ENCODE measurements at regions not wholly inside any gene's neighbourhood (a gene's known extent, or its start where the extent isn't known, plus 50 kb on each side); places are given as distances from the start of the nearest gene placed in this dataset.
A peak's percentile ranks its signal among the peaks of the same experiment; 100 is the strongest.

DNA sequence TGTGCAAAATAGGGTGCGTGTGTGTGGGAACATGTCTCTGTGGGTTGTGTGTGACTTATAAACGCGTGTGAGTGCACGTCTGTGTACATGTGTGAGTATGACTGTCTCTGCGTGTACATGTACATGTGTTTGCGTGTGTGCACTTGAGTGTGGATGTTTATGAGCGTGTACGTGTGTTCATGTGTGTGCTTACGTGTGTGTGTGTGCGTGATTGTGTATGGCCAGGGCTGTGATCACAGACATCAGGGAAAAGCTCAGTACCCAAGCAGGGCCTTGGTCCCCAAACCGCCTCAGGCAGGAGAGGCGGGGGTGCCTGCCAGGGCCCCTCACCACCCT is 326.3 kb upstream of the DIO3 start:
- Histone ChIP-seq H3K56ac (ENCODE audit: extremely low read depth, insufficient read depth, low read length) (no peak overlapping the region), H2BK5ac (ENCODE audit: low read depth, low read length, poor library complexity, severe bottlenecking) (no peak overlapping the region), H3K36me3 (ENCODE audit: control insufficient read depth, insufficient read depth, low read length) (no peaks in the 10 kb centered on the region), H3K4me1 (ENCODE audit: control insufficient read depth, insufficient read depth, low read length) (no peaks in the 10 kb centered on the region), H3K4me2 (ENCODE audit: low read depth, low read length) (no peak overlapping the region), H3K27ac (ENCODE audit: insufficient read depth, low read length) (no peak overlapping the region), H4K20me1 (ENCODE audit: insufficient read depth, low read length) (no peaks in the 10 kb centered on the region), H2BK20ac (ENCODE audit: low read depth, low read length) (no peak overlapping the region), H3K9ac (ENCODE audit: low read depth, low read length) (no peak overlapping the region), H3K18ac (ENCODE audit: low read depth, low read length) (no peak overlapping the region), H4K5ac (ENCODE audit: low read depth, low read length) (no peak overlapping the region), H3K9me1 (ENCODE audit: insufficient read depth, low read length) (no peaks in the 10 kb centered on the region), H3K4ac (ENCODE audit: low read depth, low read length) (no peak overlapping the region), H4K91ac (ENCODE audit: insufficient read depth, low read depth, low read length) (no peak overlapping the region), H3K79me1 (ENCODE audit: low read depth in 1 of 2, low read length in 2 of 2) (no peaks in the 10 kb centered on the region), H2AFZ (replicated peaks; ENCODE audit: low read length, poor library complexity) (peak overlapping the region; percentile 12), H3K14ac (replicated peaks; ENCODE audit: low read depth, low read length) (no peak overlapping the region), H2AK5ac (ENCODE audit: low read depth, low read length) (no peak overlapping the region), H3K9me3 (ENCODE audit: control insufficient read depth, insufficient read depth, low read length) (0 out of 2 replicates have a peak, but pooled peaks cover 1% of the 10 kb centered on the region), H3K27me3 (ENCODE audit: control insufficient read depth, insufficient read depth, low read length) (peaks cover 19% of the 10 kb centered on the region), H2BK120ac (ENCODE audit: low read depth, low read length) (no peak overlapping the region), H2AK9ac (replicated peaks; ENCODE audit: low read depth, low read length, poor library complexity) (no peak overlapping the region), H3K4me3 (ENCODE audit: insufficient read depth, low read depth, low read length) (no peak overlapping the region), H4K8ac (ENCODE audit: low read depth in 2 of 2, low read length in 2 of 2) (no peak overlapping the region), H3K23ac (ENCODE audit: low read depth, low read length) (no peak overlapping the region), H2BK15ac (ENCODE audit: low read depth, low read length) (no peak overlapping the region)
- DNase-seq (no peak), ATAC-seq (ENCODE audit: low read depth) (no peak)
- WGBS, 2 experiments (ENCODE audit: extremely low coverage in 2 of 2, insufficient read length in 1 of 2): 82% methylated on average over 4 of the region's 12 CpGs; no CpG with 5 or more reads in 1 of the 2 experiments
- ChIA-PET POLR2A (ENCODE audit: unreplicated experiment) (interaction anchor here (0.6 kb wide), 1 partner anchor 330 kb away, joined by 5 read pairs; no protein-coding TSS in a partner anchor), CTCF (interaction anchor here (0.7 kb wide), 1 partner anchor 852 kb away, joined by 3 read pairs; no protein-coding TSS in a partner anchor)
- BruUV-seq (replicated peaks): no TSS peak
- in situ Hi-C loops (cut with MboI; ENCODE audit: low sequenced_read_pairs): loop anchor here (25.0 kb wide), 2 partner anchors 523 to 823 kb away; no protein-coding TSS in a partner anchor
- TF ChIP-seq CEBPB (IDR thresholded peaks at IDR 0.05; ENCODE audit: low read depth, low read length): no peak
- intact Hi-C loops (cut with micrococcal nuclease): loop anchor here (1.0 to 10.0 kb wide), 7 partner anchors 160 to 850 kb away; no protein-coding TSS in a partner anchor
- dilution Hi-C loops (cut with HindIII; ENCODE audit: low sequenced_read_pairs, unreplicated experiment): no loop called here
